Kidney (tissue), 13 donors: ENCODE measurements at regions not wholly inside any gene's neighbourhood (a gene's known extent, or its start where the extent isn't known, plus 50 kb on each side); places are given as distances from the start of the nearest gene placed in this dataset.

Experiments used
- DNase-seq, 5 donors: peaks; one replicate each; pipeline ENCODE4 v3.0.0-alpha.2; 2013 to 2020
- FAIRE-seq: peaks from 2 replicates; lab custom pipeline; 2012; peaks lifted over from hg19 to GRCh38; lab: Jason Lieb, UNC
- H3K27ac ChIP-seq, 2 donors: one replicate each; pipeline ENCODE4 v1.7.0; 2013; ENCODE audit warnings: low read depth in 2 of 2, low read length in 2 of 2, inconsistent platforms in 1 of 2
- H3K27me3 ChIP-seq: one replicate; pipeline ENCODE4 v1.7.1; 2013; ENCODE audit warnings: low read length, inconsistent platforms; ENCODE audit not compliant: control insufficient read depth, insufficient read depth
- H3K36me3 ChIP-seq, 3 donors: one replicate each; pipeline versions ENCODE4 v1.7.0 to v1.7.1; 2013; ENCODE audit warnings: low read length in 3 of 3, control low read depth in 1 of 3, inconsistent platforms in 1 of 3; ENCODE audit not compliant: insufficient read depth in 3 of 3, control insufficient read depth in 2 of 3
- H3K4me1 ChIP-seq, 3 donors: one replicate each; pipeline versions ENCODE4 v1.7.0 to v1.7.1; 2013; ENCODE audit warnings: low read length in 3 of 3, inconsistent platforms in 1 of 3, low read depth in 1 of 3; ENCODE audit not compliant: control insufficient read depth in 2 of 3, insufficient read depth in 2 of 3
- H3K4me3 ChIP-seq, 3 donors: one replicate each; pipeline versions ENCODE4 v1.7.0 to v1.8.1; 2013; ENCODE audit warnings: low read length in 3 of 3, control low read depth in 1 of 3, inconsistent platforms in 1 of 3
- H3K9ac ChIP-seq, 3 donors: one replicate each; pipeline versions ENCODE4 v1.7.0 to v1.7.1; 2013; ENCODE audit warnings: low read length in 3 of 3, control low read depth in 1 of 3, inconsistent platforms in 1 of 3
- H3K9me3 ChIP-seq, 3 donors: one replicate each; pipeline versions ENCODE4 v1.7.0 to v1.7.1; 2013; ENCODE audit warnings: low read length in 3 of 3, control low read depth in 1 of 3, inconsistent platforms in 1 of 3; ENCODE audit not compliant: control insufficient read depth in 2 of 3, insufficient read depth in 1 of 3
- CTCF ChIP-seq: IDR thresholded peaks from 3 replicates; pipeline ENCODE4 v1.5.1; 2012; ENCODE audit warnings: mild to moderate bottlenecking, moderate library complexity, borderline replicate concordance; ENCODE audit not compliant: insufficient read depth; ENCODE audit errors: extremely low read depth
- intact Hi-C: fragments of 100-400 bp; cut with DNase I; formaldehyde crosslinking; loops from one replicate; pipeline ENCODE4 v1.11.1; 2022
- donor health status: control.
- donor health status: control.
- donor health status: control.
- donor health status: control.
- donor health status: control.
- donor health status: DM: yes; HTN: yes; CAD: no.
- donor health status: Normal renal cell carcinoma (clear cell type).

- FAIRE-seq (no peak), DNase-seq (peak in 4 of 5 donors; percentile 39 to 56 (median 43))
- Histone ChIP-seq H3K36me3 (no peaks in the 10 kb centered on the region), H3K4me3 (no peak overlapping the region), H3K9ac (no peak overlapping the region), H3K9me3 (no peaks in the 10 kb centered on the region), H3K4me1 (peaks cover 0 to 2% (median 0%) of the 10 kb centered on the region in 3 donors), H3K27me3 (no peaks in the 10 kb centered on the region), H3K27ac (no peak overlapping the region)
- peak; percentile 62 for TF ChIP-seq CTCF
- intact Hi-C loops, result no loop called here
These were observed 69.5 kb upstream of the VEPH1 start for GRCh38 chr3:157572559-157573270.

GRCh38 chr3:157566596-157566995 is 63.4 kb upstream of the VEPH1 start:
- intact Hi-C loops, result no loop called here
- H3K9ac ChIP-seq, result no peak overlapping the region
- no peak for TF ChIP-seq CTCF
- H3K36me3 ChIP-seq, result no peaks in the 10 kb centered on the region
- H3K4me1 ChIP-seq, result no peaks in the 10 kb centered on the region
- H3K9me3 ChIP-seq, result no peaks in the 10 kb centered on the region
- no peak overlapping the region for H3K27ac ChIP-seq
- no peak overlapping the region for H3K4me3 ChIP-seq
- no peak for FAIRE-seq
- no peaks in the 10 kb centered on the region for H3K27me3 ChIP-seq
- DNase-seq, result no peak

- H3K9me3 ChIP-seq, result no peaks in the 10 kb centered on the region
- no peak for FAIRE-seq
These were observed 56.2 kb upstream of the VEPH1 start for GRCh38 chr3:157559401-157559800.

More at GRCh38 chr3:157559401-157559800, 56.2 kb upstream of the VEPH1 start:
- Histone ChIP-seq H3K27ac (no peak overlapping the region), H3K4me3 (no peak overlapping the region), H3K36me3 (no peaks in the 10 kb centered on the region), H3K4me1 (no peaks in the 10 kb centered on the region), H3K27me3 (no peaks in the 10 kb centered on the region), H3K9ac (no peak overlapping the region)
- no peak for DNase-seq
- intact Hi-C loops, result no loop called here
- TF ChIP-seq CTCF, result no peak
